ENCODE measurements at regions not wholly inside any gene's neighbourhood (a gene's known extent, or its start where the extent isn't known, plus 50 kb on each side); places are given as distances from the start of the nearest gene placed in this dataset.
A peak's percentile ranks its signal among the peaks of the same experiment; 100 is the strongest.
"Not testable (repeated sequence)": the region's sequence is repeated elsewhere in the genome, so short reads cannot be mapped to it uniquely, and the experiment has no call there.

DNA sequence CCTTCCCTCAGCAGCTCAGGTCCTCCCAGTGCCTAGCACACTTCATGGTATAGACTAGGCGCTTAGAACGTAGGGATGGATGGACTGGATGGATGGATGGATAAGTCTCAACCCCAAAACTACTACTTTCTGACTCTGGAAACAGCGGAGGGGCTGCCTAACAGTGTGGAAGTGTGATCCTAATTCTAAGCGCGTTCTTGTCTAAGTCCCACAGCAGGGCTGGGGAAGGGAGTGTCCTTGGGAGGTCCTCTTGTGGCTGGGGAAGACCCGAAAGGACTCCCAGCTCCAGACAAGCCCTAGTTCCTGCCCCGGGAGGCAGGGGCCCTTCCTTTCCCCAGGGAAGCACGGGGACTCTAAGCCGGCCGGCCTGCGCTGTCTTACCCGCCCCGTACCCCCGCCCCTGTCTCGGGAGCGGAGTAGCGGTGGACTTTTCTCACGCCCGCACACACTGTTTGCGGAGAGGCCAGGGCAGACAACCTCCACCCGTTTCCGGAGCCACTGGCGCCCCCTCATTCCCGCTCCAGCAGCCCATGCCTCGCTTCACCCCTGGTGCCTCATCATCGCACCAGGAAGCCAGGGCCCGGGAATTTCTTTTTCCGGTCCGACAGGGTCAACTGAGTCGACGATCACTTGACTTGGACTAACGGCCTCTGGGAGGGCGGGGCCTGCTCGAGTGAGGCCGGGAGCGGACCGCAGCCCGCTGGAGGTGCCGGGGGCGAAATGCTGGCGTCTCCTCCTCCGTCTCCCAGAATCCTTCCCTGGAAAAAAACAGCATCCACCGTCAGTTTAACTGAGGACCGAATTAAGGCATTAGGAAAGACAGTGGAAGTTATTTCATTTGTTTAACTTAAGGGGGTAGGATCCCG, 133.3 kb downstream of the TBC1D2B start:
- DNase-seq (ENCODE audit: low spot score): peak; percentile 89
- Histone ChIP-seq H3K36me3 (no peaks in the 10 kb centered on the region), H3K27me3 (no peaks in the 10 kb centered on the region), H3K4me1 (peaks cover 0 to 6% of the 10 kb centered on the region in 2 donors), H3K27ac (peak overlapping the region; percentile 75 to 82), H3K4me3 (peak overlapping the region; percentile 44 to 57), H3K9me3 (no peaks in the 10 kb centered on the region)
- TF ChIP-seq, protein P1, sequence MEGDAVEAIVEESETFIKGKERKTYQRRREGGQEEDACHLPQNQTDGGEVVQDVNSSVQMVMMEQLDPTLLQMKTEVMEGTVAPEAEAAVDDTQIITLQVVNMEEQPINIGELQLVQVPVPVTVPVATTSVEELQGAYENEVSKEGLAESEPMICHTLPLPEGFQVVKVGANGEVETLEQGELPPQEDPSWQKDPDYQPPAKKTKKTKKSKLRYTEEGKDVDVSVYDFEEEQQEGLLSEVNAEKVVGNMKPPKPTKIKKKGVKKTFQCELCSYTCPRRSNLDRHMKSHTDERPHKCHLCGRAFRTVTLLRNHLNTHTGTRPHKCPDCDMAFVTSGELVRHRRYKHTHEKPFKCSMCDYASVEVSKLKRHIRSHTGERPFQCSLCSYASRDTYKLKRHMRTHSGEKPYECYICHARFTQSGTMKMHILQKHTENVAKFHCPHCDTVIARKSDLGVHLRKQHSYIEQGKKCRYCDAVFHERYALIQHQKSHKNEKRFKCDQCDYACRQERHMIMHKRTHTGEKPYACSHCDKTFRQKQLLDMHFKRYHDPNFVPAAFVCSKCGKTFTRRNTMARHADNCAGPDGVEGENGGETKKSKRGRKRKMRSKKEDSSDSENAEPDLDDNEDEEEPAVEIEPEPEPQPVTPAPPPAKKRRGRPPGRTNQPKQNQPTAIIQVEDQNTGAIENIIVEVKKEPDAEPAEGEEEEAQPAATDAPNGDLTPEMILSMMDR (IDR thresholded peaks at IDR 0.05): peak in 1 of 2 donors; percentile 14

DNA sequence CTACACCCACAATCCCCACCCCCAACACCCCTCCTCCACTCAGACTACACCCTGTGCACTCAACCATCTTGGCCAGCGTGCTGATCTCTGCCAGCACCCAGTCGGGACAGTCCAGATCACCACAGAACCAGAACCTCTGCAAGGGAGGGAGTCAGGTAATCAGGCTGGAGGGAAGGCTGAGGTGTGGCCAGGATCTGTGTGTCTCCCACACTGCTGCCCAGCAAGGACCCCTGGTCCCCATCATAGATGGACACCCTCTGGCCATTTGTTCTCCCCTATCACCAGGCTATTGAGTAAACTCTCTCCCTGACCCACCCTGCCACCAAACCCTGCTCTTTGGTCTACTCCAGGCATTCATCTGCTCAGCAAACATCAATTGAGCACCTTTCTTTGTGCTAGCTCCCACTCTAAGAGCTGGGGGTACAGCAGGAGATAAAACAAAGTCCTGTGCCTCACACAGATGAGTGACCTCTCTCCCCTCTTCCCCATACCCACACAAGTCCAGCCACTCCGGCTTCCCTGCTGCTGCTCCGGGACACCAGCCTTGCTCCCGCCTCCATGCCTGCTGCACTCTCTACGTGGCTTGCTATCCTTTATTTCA, 134.8 kb downstream of the TBC1D2B start:
- H3K9me3 ChIP-seq: no peaks in the 10 kb centered on the region
- no peaks in the 10 kb centered on the region for H3K36me3 ChIP-seq
- no peak overlapping the region for H3K4me3 ChIP-seq
- TF ChIP-seq, protein P1 (IDR thresholded peaks at IDR 0.05): no peak
- no peaks in the 10 kb centered on the region for H3K27me3 ChIP-seq
- peaks cover 0 to 6% of the 10 kb centered on the region in 2 donors for H3K4me1 ChIP-seq
- no peak for DNase-seq (ENCODE audit: low spot score)
- H3K27ac ChIP-seq: no peak overlapping the region

DNA sequence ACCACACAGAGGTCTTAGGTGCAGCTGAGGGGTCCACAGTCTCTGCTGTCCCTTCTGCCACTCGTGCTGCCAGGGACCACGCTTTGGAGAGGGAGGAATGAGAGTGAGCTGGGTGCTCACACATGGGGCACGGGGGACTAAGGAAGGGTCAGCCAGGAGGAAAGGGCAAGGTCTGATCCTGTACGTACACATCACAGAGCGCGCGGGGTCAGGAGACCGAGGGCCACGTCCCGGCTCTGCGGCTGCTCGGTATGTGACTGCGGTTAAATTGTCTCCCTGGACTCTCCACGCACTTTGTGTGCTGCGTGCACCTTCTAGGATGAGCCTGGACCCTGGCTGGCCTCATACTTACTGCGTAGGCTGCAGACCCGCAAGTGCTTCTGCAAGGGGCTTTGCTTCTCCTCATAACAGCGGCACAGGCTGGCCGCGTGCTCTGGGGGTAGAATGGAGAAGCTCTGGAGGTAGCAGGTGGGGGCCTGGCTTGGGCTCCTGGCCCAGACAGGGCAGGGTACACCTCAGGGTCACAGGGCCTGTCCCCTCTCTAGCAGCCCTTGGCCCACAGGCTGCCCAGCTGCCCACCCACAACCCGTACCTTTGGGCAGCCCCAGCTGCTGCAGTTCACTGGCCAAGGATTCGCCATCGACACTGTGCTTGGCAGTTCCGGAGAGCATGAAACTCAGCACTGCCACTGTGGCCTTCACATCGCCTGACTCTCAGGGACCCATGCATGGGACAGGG, 136.3 kb downstream of the TBC1D2B start:
- H3K27ac ChIP-seq; DNase-seq (ENCODE audit: low spot score); H3K4me3 ChIP-seq; H3K4me1 ChIP-seq; H3K27me3 ChIP-seq; H3K36me3 ChIP-seq; H3K9me3 ChIP-seq: not testable (repeated sequence)

DNA sequence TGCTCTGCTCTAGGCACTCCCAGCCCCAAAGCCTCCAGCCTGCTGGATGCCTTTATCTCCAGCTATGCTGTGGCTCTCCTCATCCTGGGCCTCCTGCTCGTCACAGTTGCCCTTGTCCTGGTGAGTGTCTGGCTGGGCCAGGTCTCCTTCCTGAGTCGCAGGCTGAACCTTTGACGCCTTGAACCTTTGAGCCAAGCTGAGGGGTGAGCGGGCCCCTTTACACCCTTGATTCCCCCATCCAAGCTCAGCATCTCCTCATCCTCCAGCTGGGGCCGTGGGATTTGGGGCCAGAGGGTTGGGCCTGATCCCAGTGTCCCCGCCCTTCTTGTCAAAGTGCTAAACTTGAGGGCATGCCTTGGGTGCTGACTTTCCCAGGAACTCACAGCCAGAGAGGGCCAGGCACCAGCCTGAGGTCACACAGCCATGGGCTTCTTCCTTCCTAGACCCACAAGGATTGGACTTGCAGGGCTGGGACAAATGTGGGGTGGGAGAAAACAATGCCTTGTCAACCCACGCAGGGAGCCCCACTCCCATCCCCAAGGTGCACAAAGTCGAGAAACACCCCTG, 137.0 kb downstream of the TBC1D2B start:
- TF ChIP-seq, protein P1 (IDR thresholded peaks at IDR 0.05): no peak
- no peaks in the 10 kb centered on the region for H3K27me3 ChIP-seq
- no peaks in the 10 kb centered on the region for H3K36me3 ChIP-seq
- H3K4me3 ChIP-seq: no peak overlapping the region
- H3K9me3 ChIP-seq: no peaks in the 10 kb centered on the region
- H3K4me1 ChIP-seq: peaks cover 0 to 6% of the 10 kb centered on the region in 2 donors
- no peak overlapping the region for H3K27ac ChIP-seq
- DNase-seq (ENCODE audit: low spot score): no peak

DNA sequence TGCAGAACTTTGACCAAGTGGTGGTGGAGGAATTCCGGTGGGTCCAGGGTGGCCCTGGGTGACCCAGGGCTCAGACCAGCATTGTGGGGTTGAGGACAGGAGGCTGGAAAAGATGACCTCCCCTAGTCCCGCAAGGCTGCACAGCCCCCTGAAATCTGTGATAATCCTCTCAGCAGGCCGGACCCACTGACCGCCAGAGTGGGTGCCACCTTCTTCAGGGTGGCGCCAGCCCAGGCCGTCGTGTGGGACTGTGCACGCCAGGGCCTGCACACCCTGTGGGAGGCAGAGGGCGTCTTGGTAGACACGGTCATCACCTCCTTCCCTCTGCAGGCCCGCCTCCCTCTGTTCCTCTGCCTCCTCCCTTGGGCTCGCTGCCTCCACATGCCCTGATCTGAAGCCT, 137.7 kb downstream of the TBC1D2B start:
- no peak for DNase-seq (ENCODE audit: low spot score)
- TF ChIP-seq, protein P1 (IDR thresholded peaks at IDR 0.05): no peak
- Histone ChIP-seq H3K4me1 (peaks cover 0 to 6% of the 10 kb centered on the region in 2 donors), H3K4me3 (no peak overlapping the region), H3K36me3 (no peaks in the 10 kb centered on the region), H3K27ac (no peak overlapping the region), H3K27me3 (no peaks in the 10 kb centered on the region), H3K9me3 (no peaks in the 10 kb centered on the region)

DNA sequence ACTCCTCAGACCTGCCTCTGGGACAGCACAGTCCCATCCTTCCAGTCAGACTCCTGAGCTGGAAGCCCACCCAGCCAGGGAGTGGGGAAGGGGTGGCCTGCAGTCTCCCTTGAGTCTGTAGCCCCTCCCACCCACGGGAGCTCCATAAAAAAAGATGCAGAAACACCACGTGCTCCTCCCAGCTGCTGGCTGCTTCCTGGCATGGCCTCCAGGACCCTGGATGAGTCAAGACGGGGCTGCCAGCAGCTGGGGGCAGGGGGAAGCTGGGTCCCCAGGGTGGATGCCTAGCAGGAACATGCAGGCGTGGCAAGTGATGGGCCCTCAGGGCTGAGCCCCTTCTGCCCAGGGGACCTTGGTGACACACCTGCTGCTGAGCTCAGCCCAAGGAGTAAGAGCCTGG, 138.5 kb downstream of the TBC1D2B start:
- H3K4me3 ChIP-seq; H3K27me3 ChIP-seq; H3K27ac ChIP-seq; H3K9me3 ChIP-seq; H3K36me3 ChIP-seq; H3K4me1 ChIP-seq; DNase-seq (ENCODE audit: low spot score): not testable (repeated sequence)

DNA sequence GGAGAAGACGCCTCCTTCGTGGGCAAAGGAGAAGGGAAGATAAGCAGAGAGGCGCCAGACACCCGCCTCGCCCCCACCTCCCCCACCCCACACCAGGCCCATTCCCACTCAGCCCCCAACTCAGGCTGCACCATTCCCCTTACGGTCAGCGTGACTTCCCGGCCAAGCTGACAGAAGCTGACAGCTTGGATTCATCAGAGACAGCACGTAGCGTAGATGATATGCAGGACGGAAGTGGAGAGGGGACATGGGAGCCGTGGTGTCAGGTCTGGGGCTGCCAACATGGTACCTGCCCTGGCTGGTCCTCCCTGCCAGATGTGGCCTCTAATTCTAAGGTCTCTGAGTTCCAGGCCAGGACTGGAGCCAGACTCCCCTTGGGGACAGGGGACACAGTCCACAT, 139.0 kb downstream of the TBC1D2B start:
- not testable (repeated sequence) for H3K9me3 ChIP-seq; H3K27me3 ChIP-seq; DNase-seq (ENCODE audit: low spot score); H3K4me1 ChIP-seq; H3K27ac ChIP-seq; H3K36me3 ChIP-seq; H3K4me3 ChIP-seq

DNA sequence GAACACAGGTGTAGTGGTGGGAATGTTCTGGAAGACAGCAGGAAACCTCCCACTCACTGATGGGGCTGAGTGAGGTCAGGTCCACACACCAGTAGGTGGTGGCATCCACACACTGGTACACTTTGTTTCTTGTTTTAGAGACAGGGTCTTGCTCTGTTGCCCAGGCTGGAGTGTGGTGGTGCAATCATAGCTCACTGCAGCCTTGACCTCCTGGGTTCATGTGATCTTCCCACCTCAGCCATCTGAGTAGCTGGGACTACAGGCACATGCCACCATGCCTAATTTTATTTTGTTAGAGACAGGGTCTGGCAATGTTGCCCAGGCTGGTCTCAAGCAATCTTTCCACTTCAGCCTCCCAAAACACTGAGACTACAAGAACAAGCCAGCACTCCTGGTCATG, 140.9 kb downstream of the TBC1D2B start:
- H3K9me3 ChIP-seq; DNase-seq (ENCODE audit: low spot score); H3K27me3 ChIP-seq; H3K36me3 ChIP-seq; H3K27ac ChIP-seq; H3K4me1 ChIP-seq; H3K4me3 ChIP-seq: not testable (repeated sequence)

DNA sequence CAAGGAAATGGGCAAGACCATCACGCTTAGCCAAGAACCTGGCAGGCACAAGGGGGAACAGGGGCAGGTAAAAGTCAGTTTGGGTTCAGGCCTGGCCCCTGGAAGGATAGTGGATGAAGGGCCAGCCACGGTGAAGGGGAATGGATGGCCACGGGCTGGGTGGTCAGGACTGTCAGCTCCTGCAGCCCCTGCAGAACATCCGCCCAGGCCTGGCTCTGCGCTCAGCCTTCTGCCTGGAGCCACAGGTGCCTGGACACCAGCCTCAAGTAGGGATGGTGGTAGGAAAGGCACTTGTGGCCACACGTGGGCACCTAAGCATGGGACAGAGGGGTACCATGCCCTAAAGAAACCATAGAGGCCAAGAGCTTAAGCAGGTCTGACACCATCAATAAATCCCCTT, 143.0 kb downstream of the TBC1D2B start:
- H3K9me3 ChIP-seq; H3K4me1 ChIP-seq; DNase-seq (ENCODE audit: low spot score); H3K4me3 ChIP-seq; H3K27ac ChIP-seq; H3K36me3 ChIP-seq; H3K27me3 ChIP-seq: not testable (repeated sequence)

DNA sequence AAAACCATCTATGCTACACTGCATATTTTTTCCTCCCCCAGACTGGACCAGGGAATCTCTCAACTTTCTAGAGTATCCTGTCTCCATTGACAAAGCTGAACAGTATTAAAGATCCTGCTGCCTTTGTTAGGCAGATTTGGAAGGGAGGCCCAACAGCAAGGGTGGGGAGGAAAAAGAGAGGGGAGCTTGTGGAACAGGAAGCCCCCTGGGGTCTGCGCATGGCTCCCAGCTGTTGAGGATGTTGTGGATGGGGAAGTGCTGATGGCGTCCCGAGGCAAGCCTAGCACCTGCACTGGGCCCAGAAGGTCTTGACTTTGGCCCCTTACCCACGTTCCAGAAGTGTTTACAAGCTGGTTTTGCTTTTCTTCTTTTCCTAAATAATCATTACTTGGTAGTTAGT, 146.6 kb downstream of the TBC1D2B start:
- H3K27me3 ChIP-seq; H3K4me3 ChIP-seq; H3K36me3 ChIP-seq; DNase-seq (ENCODE audit: low spot score); H3K9me3 ChIP-seq; H3K27ac ChIP-seq; H3K4me1 ChIP-seq: not testable (repeated sequence)
